Endothelial cell of hepatic sinusoid (primary cell): ENCODE measurements at regions not wholly inside any gene's neighbourhood (a gene's known extent, or its start where the extent isn't known, plus 50 kb on each side); places are given as distances from the start of the nearest gene placed in this dataset.

Experiments used
- in situ Hi-C: cut with HindIII; loops from 2 replicates; pipeline ENCODE4 v1.10.0; 2017; ENCODE audit warnings: low sequenced_read_pairs

DNA sequence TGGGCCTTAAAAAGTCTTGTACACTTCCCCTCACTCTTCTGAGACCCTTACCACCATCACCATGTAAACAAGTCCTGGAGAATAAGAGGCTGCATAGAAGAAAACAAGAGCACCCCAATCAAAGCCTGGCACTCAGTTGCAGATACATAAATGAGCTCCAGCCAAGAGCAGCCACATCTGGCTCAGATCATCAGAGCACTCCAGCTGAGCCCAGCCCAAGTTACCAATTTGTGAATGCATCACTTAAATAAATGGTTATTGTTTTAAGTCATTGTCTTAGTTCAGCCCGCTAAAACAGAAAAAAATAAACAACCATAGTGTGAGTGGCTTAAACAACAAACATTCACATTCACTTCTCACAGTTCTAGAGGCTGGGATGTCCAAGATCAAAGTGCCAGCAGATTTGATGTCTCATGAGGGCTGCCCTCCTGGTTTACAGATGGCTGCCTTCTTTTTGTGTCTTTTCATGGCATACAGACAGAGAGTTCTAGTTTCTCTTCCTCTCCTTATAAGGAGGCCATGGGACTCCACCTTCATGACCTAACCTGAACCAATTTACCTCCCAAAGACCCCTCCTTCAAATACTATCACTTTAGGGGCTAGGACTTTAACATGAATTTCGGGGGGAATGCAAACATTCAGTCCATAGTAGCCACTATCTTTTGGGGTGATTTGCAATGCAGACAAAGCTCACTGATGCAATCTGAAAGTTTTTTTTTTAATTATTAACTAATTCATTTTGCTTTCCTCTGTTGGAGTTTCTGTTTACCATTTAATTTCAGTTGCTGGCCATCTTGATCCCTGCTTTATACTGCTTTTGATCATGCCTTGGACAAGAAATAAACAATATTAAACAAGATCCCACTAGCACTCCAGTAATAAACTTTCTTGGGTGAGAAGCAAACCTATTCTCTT, 187.5 kb upstream of the ACVR2A start:
- in situ Hi-C loops = no loop called here

DNA sequence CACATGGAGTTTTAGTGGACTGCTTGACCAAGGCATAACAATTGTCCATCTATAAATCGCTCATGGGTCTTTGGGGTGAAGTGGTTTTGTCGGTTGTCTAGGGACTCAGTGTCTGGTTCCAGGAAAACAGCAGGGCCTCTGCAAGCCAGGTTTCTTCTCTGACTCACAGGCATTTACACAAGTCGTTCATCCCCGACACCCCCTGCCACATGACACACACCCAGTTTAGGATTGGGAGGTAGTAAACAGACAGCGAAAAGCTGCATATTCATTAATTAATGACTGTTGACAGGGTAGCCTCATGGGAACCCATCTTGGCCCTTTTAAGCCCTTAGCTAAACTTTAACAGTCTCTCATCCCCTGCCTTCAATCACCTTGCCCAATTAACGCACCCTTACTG, 194.8 kb upstream of the ACVR2A start:
- in situ Hi-C loops = no loop called here

DNA sequence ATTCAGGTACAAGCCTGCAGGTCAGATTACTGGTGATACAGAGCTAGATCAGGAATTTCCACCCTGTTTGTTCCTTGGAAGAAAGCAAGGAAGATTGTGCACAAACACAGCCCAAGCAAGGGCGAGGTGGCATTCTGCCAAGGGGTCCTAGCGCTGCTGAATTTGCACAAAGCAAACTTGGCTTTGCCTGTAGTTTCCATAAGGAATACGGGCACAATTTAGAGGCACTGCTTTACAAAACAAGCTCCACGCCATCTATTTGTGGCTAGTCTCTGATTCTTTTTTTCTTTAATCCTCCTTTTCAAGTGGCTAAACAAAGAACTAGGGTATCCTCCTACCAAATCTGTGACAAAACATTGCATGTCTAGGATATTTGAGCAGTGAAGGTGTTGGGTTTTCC, 195.5 kb upstream of the ACVR2A start:
- in situ Hi-C loops = no loop called here

DNA sequence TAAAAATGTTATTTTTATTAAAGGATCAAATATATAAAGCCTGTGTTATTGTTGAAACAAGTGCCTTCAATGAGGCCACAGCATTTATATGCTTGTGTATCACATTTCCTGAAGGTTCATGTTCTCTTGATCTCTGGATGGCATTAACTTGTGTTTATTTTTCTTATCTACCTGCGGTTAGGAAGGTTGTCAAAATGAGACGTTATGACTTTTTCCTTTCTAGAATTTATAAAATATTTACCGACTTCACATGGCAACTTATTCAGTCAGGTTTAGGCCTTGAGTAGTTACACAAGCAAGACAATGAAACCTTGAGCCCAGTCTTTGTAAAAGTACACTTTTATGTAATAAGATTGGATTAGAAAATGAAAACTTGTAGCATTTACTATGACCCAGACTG, 196.4 kb upstream of the ACVR2A start:
- in situ Hi-C loops = no loop called here

DNA sequence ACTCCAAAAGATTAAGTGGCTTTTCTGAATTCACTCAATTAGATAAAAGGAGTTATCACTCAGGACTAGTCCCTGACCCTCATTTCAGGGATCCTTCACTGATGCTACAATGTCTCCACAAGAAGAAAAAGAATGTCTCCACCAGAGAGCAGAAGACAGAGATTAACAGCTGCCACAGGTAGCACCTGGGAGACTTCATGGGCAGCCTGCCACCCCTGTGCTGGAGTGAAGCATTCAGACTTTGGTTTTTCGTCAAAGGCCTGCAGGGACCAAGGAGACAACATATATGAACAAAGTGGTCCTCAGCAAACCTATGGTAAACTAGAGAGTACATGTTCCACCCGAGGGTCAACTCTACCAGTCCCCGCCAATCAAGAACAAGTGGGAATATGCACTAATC, 197.0 kb upstream of the ACVR2A start:
- in situ Hi-C loops = no loop called here

DNA sequence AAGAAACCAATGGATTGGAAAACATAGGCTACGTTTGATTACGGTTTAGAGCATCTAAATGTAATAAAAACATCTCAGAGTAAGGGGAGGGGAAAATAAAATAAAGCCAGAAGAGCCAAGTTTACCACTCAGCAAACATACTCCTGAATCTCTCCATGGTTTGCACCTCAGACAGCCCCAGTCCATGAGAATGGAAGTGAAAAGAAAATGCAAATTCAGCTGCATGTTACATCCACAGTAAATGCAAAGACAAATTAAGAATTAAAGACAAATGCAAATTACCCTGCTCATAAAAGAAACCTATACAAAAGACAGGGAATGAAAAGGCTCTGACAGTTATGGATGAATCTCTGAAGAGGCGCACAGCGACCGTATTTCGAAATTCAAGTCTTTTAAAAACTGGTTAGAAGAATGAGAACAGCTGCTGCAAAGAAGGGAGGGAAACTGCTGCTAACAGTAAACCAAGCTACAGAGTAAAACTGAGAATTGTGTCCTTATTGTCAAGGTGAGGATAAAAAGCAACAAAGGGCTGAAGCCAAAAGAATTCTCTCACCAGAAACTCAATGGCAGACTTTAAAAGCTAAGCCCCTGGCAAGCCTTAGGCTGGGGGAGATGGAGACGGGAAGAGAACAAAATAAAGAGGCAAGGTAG, 197.9 kb upstream of the ACVR2A start:
- in situ Hi-C loops = no loop called here

DNA sequence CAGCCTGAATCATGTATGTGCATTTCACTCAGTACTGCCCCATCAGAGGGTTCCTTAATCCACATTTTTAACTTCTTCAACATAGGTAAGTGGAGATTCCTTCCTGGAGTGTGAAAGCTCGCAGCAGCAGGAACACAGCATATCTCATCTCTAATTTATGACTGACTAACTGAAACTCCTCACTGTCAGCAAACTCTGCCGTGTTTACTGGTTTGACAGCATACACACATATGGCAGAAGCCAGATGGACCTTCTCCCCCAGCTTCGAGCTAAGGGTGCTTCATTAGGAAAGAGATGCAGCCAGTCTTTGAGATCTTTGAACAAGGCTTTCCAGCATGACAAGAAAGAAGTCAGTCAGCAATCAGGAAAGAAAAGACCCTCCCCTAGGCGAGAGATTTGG, 200.3 kb upstream of the ACVR2A start:
- in situ Hi-C loops = no loop called here

DNA sequence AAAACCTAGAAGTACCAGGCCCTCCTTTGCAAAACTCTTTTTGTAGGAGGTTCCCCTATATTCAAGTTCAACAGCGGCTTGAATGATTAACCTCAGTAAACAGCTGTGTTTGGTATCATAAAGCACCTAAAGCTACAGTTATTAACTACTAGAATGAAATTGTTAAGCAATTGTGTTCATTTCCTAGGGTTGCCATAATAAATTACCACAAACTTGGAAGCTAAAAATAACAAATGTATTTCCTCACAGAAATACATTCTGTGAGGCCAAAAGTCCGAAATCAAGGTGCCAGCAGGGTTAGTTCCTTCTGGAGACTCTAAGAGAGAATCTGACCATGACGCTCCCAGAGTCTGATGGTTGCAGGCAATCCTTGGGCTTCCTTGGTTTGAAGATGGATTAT, 202.1 kb upstream of the ACVR2A start:
- in situ Hi-C loops = no loop called here

DNA sequence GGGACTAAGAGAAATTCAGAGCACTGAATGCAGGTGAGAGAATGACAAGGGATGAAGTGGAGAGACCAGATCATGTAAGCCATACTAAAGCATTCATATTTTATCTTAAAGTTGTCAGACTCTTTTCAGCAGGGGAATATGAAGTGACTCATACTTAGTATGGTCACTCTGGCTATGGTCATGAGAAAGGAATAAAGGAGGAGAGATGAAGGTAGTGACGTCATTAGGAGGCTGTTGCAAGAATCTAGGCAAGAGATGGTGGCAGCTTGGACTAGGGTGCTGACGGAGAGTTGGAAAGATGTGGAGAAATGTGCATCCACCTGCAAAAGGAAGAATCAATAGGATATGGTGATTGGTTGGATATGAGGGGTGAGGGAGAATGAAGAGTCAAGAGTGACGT, 203.2 kb upstream of the ACVR2A start:
- in situ Hi-C loops = no loop called here

DNA sequence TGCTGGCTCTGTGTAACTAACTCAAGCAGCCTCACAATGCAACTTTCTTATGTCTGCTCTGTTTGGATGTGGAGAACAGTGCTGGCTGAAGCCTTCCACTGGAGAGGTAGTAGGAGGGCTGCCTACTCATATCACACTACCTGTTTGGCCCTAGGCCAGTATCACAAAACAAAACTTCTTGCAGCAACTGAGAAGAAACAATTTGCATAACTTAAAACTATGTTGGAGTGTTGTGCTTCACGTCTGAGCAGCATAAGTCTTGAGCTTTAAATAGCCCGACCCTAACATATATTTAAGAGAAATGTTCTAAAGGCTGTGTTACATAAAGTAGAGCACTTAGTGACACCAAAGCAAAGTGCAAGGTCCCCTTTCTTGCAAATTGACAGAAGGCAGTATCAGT, 204.9 kb upstream of the ACVR2A start:
- in situ Hi-C loops = no loop called here

DNA sequence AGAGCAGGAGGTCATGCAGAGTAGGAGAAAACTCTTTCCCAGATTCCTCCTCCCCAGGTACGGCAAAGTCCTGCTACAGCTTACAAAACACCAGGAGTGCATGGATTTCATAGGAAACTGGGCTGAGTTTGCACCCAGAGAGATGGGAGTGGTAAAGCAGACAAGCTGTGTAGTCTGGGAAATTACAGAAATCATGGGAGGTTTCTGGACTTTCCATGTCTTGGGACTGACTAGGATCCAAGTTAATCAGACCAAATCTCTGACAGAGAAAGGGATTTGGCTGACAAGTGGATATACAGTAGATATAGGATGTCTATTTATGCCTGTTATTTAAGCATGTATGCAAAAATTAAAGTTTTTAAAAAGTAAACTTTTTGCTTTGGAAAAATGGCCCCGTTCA, 205.4 kb upstream of the ACVR2A start:
- in situ Hi-C loops = no loop called here

DNA sequence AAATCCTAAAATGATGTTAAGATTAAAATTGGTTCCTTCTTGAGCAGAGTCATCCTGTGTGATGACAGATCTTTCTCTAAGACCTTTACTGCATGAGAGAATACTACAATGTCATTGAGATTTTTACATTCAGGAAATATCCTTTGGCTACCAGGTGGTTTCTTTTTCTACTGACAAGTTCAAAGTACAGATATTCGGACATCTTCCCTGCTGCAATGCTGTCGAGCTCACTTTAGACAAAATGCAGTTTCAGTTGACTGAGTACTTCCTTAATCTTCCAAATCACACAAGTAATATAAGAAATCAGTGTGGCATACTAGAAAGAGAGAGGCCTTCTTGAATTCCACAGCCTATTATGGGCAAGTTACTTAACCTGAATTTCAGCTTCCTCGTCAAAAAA, 207.9 kb upstream of the ACVR2A start:
- in situ Hi-C loops = no loop called here

DNA sequence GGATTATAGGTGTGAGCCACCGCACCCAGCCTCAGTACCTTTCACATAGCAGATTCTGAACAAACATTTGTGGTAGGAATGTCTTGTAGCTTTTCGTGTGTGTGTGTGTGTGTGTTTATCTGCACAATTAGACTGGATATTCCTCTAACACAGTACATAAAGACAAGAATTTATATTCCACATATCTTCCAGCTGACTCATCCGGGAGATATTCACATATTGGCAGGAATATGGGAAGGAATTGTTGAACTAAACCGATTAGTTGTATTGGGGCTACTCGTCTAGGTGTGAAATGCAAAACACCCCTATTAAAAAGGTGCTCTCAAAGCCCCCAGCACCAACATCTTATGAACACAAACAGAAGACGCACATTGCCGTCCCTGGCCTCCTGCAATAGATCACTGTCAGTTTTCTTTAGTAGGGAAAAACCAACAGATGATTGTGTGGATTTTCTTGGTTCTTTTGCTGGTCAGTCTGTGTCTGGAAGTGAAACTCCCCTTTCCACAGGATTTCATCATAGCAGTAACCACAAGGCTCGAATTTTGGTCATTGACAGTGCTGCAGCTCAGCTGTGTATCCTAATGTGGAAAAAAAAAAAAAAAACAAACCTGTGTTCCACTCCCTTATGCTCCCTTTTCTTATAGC, 208.5 kb upstream of the ACVR2A start:
- in situ Hi-C loops = no loop called here

DNA sequence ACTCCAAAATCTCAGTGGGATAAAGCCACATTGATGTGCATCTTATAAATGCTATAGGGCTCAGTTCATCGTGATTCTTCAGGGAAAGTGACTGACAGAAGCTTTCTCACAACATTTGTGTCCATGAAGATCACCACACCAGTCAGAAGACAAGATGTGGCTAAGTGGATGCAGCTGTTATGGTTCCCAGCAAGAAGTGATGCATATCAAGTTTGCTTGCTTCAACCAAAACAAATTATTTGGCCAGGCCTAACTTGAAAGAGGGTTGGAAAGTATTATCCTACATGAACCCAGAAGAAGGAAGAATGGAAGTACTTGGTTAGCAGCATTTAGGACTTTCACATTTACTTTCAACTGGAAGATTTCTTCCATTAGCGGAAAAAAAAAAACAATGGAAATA, 210.0 kb upstream of the ACVR2A start:
- in situ Hi-C loops = no loop called here

DNA sequence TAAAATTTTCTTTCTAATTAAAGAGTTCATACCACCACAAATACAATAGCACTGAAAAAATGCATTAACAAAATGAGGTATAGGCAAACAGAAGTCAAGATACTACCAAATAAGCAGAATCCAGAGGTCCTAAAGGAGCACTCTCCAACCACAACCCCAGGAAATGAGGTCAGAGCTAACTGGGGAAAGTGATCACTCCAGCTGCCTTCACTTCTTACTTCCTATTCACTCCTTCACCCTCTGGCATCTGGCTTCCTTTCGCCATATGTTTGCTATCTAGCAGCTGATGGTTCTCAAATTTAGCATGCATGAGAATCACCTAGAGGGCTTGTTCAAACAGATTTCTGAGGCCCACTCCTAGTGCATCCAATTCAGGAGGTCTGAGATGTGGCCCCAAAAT, 212.6 kb upstream of the ACVR2A start:
- in situ Hi-C loops = no loop called here

DNA sequence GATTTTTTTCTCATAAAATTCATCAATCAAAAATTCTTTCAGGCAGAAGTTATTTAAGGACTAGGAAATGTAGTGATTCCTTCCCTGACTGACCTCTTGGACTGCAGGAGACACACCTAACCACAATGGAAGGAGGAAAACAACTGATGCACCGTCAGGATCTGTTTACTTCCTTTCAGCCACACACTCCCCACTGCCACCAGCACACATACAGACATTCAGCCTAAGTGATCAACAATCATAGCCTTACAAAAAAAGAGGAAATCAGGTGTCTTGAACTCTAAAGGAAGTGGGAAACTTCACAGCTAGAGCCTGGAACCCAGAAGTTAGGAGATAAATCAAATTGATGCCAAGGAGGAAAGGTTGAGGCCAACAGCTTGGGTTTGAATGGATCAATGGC, 213.5 kb upstream of the ACVR2A start:
- in situ Hi-C loops = no loop called here

DNA sequence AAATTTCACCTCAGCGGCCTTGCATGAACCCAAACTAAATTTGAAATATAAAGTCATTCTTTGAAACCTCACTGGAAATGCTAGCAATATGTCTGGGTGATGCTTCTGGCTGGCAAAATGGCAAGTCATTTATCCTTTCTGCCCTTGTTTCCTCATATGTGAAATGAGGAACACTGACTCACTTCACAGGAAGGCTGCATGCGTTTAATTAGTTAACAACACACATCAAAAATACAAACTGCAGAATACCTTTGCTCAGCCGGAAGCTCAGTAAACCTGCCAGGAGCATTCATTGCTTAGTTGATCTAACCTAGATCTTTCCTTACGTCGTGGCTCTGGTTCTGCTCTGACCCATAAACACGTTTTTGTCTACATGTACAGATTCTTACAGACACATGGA, 214.2 kb upstream of the ACVR2A start:
- in situ Hi-C loops = no loop called here

DNA sequence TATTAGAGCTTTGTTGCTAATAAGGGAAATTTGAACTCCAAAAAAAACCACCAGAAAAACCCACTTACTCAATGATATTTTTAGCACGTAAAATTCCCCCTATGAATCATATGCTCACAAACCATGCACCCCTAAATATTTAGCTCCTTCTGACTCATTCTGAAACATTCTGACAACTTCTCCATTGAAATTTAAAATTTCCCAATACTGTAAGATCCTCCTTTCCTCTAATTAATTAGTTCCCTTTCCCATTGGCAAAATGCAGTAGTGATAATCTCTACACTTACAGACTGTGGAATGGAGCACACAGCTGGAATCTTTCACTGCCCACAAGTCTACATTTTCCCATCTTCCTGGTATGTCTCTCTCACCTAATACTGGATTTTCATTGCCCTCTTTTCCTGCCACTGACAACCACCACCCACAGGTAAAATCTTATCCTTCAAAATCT, 215.8 kb upstream of the ACVR2A start:
- in situ Hi-C loops = no loop called here

DNA sequence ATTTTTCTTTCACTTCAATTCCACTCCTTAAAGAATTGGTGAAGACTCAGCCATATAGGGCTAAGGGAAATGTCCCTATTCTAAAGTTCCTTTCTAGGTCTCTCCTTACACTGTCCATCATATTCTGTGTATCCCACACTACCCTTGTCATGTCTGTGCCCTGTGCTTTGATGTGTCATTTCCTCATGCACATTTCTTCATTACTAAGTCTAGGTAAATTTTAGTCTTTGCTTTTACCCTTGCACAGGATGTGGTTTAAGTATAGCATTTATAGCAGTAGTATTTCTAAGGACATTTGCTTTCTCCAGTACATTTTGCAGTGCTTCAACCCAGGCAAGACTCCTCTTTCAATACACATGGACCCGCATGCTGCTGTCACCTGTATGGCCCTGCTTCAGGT, 221.5 kb upstream of the ACVR2A start:
- in situ Hi-C loops = no loop called here

DNA sequence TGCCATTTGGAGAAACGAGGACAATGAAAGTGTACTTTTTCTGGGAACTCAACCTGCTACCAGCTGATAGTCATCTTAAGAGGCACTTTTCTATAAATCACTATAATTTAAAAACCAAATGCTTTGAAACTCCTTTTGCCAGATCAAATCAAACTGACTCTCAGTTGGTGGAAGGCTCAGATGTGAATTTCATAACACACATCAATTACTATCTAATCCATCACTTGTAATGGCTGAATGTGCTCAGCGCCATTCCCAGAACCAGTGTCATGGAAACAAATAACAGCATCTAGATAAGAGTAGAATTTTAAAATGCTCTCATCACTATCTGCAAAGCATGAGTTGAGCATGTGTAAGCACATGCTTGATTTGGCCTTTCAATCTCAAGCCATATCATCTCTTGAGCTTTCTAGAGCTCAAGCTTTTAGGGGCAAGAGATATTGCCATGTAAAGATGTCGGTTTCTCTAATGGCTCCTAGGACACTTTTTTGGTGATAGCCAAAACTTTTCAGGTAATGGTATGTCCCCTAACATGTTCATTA, 223.1 kb upstream of the ACVR2A start:
- in situ Hi-C loops = no loop called here

DNA sequence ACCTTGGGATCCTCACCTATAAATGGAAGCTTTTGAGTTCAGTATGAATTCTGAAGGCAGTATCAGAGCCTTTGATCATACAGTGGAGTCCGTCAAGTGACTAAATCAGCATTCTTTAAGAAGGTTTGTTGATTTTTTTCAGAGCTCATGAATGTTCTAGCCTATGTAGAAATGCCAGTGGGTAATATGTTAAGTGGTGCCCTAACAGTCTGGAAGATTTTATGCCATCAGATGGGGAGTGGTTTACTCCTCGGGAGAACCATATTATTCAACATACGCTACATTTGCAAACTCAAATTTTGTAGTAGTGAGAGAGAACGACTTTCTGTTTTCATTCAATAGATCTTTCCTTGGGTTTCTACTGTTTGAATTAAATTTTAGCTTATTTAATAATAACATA, 225.0 kb upstream of the ACVR2A start:
- in situ Hi-C loops = loop anchor here (5.0 kb wide), 1 partner anchor 87 kb away; no protein-coding TSS in a partner anchor

DNA sequence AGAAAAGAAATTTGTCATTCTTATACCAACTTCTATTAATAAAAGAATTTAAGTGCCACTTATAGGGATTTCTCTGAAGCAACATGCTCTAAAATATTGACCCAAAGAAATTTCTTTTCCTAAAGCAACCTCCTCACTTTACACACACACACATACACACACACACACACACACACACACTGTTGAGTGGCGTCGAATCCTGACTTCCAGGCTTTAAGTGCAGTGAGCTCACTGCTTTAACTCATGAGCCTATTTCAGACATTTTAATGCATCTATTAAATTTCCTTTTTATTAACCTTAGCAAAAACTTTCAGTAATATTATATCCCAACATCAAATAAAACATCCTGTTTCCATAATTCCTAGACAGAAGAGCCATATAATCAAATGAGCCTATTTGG, 229.1 kb upstream of the ACVR2A start:
- in situ Hi-C loops = loop anchor here (5.0 kb wide), 1 partner anchor 92 kb away; no protein-coding TSS in a partner anchor
